GM12878 (cell line): ENCODE measurements at regions not wholly inside any gene's neighbourhood (a gene's known extent, or its start where the extent isn't known, plus 50 kb on each side); places are given as distances from the start of the nearest gene placed in this dataset.

Source experiments
- ATAC-seq: fragments of 200-7000 bp; cut with Tn5 transposase; 3 replicates; pipeline ENCODE4 v1.9.1; 2020; ENCODE audit warnings: mild to moderate bottlenecking, moderate library complexity
- BruUV-seq: library from RNA; stranded (reverse); fragments of 400-500 nt; replicated peaks from 2 replicates; lab custom pipeline; 2021; lab: Mats Ljungman, UMichigan
- CTCF ChIA-PET: fragments of 300-600 bp; sonication (Branson Sonifier 250); formaldehyde crosslinking; extraction: SDS; loops from one replicate; lab custom pipeline; 2021; ENCODE audit warnings: inconsistent platforms; lab: Yijun Ruan, JAX
- POLR2A ChIA-PET: fragments of 350-600 bp; formaldehyde crosslinking; extraction: SDS; loops from one replicate; lab custom pipeline; 2021; ENCODE audit warnings: inconsistent platforms; lab: Charles Lee
- RAD21 ChIA-PET: fragments of 300-600 bp; sonication (Branson Sonifier 250); formaldehyde crosslinking; loops from one replicate; lab custom pipeline; 2023; ENCODE audit warnings: antibody characterized with exemption; ENCODE audit not compliant: unreplicated experiment; lab: Charles Lee
- SMC1A ChIA-PET: fragments of 300-600 bp; sonication (Branson Sonifier 250); formaldehyde crosslinking; loops from one replicate; lab custom pipeline; 2023; ENCODE audit not compliant: unreplicated experiment, uncharacterized antibody; lab: Charles Lee
- DNase-seq: peaks from one replicate; pipeline ENCODE4 v3.0.0-alpha.2; 2011; ENCODE audit warnings: low read depth, low spot score
- FAIRE-seq: peaks from 3 replicates; lab custom pipeline; 2011; peaks lifted over from hg19 to GRCh38; lab: Jason Lieb, UNC
- H2AFZ ChIP-seq: 2 replicates; pipeline ENCODE4 v1.6.0; 2011; ENCODE audit warnings: low read depth, low read length, control low read depth; ENCODE audit not compliant: control insufficient read depth
- H3K27ac ChIP-seq: 2 replicates; pipeline ENCODE4 v1.5.1; 2011; ENCODE audit warnings: control low read depth; ENCODE audit not compliant: control insufficient read depth, insufficient read depth
- H3K27me3 ChIP-seq, 2 experiments: replicated peaks in 1 of 2; 2 replicates each; pipeline versions ENCODE4 v1.6.0 to v1.6.1; 2011; ENCODE audit warnings: low read length in 1 of 2; ENCODE audit not compliant: control insufficient read depth in 2 of 2, insufficient read depth in 2 of 2
- H3K36me3 ChIP-seq, 2 experiments: 2 replicates each; pipeline ENCODE4 v1.5.1; 2011; ENCODE audit warnings: low read length in 1 of 2; ENCODE audit not compliant: control insufficient read depth in 2 of 2, insufficient read depth in 2 of 2
- H3K4me1 ChIP-seq: 2 replicates; pipeline ENCODE4 v1.6.1; 2011; ENCODE audit warnings: mild to moderate bottlenecking, low read length, moderate library complexity, mixed read lengths; ENCODE audit not compliant: control insufficient read depth, insufficient read depth
- H3K4me2 ChIP-seq: 2 replicates; pipeline ENCODE4 v1.6.0; 2011; ENCODE audit warnings: control low read depth; ENCODE audit not compliant: control insufficient read depth, insufficient read depth
- H3K4me3 ChIP-seq: fragments of 200-600 bp; sonication (generic); 2 replicates; pipeline ENCODE4 v1.5.1; 2016
- H3K79me2 ChIP-seq: 2 replicates; pipeline ENCODE4 v1.6.0; 2011; ENCODE audit warnings: low read length; ENCODE audit not compliant: control insufficient read depth, insufficient read depth
- H3K9ac ChIP-seq: 2 replicates; pipeline ENCODE4 v1.8.0; 2011; ENCODE audit warnings: low read length, control low read depth, mixed read lengths; ENCODE audit not compliant: control insufficient read depth, insufficient read depth
- H3K9me3 ChIP-seq: replicated peaks from 3 replicates; pipeline ENCODE4 v1.5.1; 2011; ENCODE audit warnings: mild to moderate bottlenecking, low read length; ENCODE audit not compliant: control insufficient read depth, insufficient read depth
- H4K20me1 ChIP-seq: 2 replicates; pipeline ENCODE4 v1.6.0; 2011; ENCODE audit not compliant: control insufficient read depth, insufficient read depth
- CUX1 ChIP-seq: IDR thresholded peaks from 2 replicates; pipeline ENCODE4 v1.6.1; 2012; ENCODE audit warnings: improper control_type of control experiment, low read depth, low read length; ENCODE audit not compliant: insufficient replicate concordance
- EED ChIP-seq: sonication (generic); IDR thresholded peaks from 2 replicates; pipeline ENCODE4 v1.6.1; 2016; ENCODE audit warnings: antibody characterized with exemption, low read depth
- GATAD2B ChIP-seq: fragments of 450-650 bp; conservative IDR thresholded peaks from 2 replicates; pipeline ENCODE4 v1.6.1; 2017; ENCODE audit warnings: low read depth, mild to moderate bottlenecking, moderate library complexity
- JUND ChIP-seq: IDR thresholded peaks from 2 replicates; pipeline ENCODE4 v1.6.1; 2012; ENCODE audit warnings: low read depth, mild to moderate bottlenecking, low read length, improper control_type of control experiment, moderate library complexity
- MTA3 ChIP-seq: IDR thresholded peaks from 2 replicates; pipeline ENCODE4 v1.6.1; 2012; ENCODE audit warnings: low read length, inconsistent platforms, borderline replicate concordance
- NBN ChIP-seq: fragments of 450-650 bp; IDR thresholded peaks from 2 replicates; pipeline ENCODE4 v1.6.1; 2016
- POLR2AphosphoS5 ChIP-seq: IDR thresholded peaks from 2 replicates; pipeline ENCODE4 v1.6.1; 2011; ENCODE audit warnings: mild to moderate bottlenecking, low read length, inconsistent platforms
- SRF ChIP-seq, 2 experiments: IDR thresholded peaks; 2 replicates each; pipeline ENCODE4 v1.6.1; 2011; ENCODE audit warnings: low read depth in 2 of 2, low read length in 2 of 2, mild to moderate bottlenecking in 1 of 2, moderate library complexity in 1 of 2
- ZBED1 ChIP-seq: IDR thresholded peaks from 2 replicates; pipeline ENCODE4 v1.6.1; 2016; ENCODE audit warnings: borderline replicate concordance
- WGBS: methylation state at CpG from one replicate; pipeline ENCODE4 v1.1.6; 2016; ENCODE audit warnings: low lambda C conversion rate; ENCODE audit not compliant: insufficient replicate concordance, insufficient coverage; ENCODE audit errors: missing lambda C conversion rate; 5-methylcytosine and 5-hydroxymethylcytosine counted together
- in situ Hi-C: fragments of 300-500 bp; cut with MboI; formaldehyde crosslinking; loops from 9 replicates; pipeline ENCODE4 v1.14.3; 2018; ENCODE audit warnings: mixed read lengths
- intact Hi-C: fragments of 100-400 bp; cut with micrococcal nuclease; formaldehyde crosslinking; loops from one replicate; pipeline ENCODE4 v1.14.2; 2022; ENCODE audit not compliant: unreplicated experiment
- TF ChIP-seq, protein P1 (sequence below): fragments of 450-650 bp; IDR thresholded peaks from 2 replicates; pipeline ENCODE4 v1.6.1; 2017; ENCODE audit warnings: mild to moderate bottlenecking

- BruUV-seq, result no TSS peak
- Histone ChIP-seq H3K4me3 (no peak overlapping the region), H3K27me3 (no peaks in the 10 kb centered on the region), H3K9ac (no peak overlapping the region), H2AFZ (no peak overlapping the region), H3K27ac (no peak overlapping the region), H3K79me2 (no peaks in the 10 kb centered on the region), H3K4me2 (no peak overlapping the region), H4K20me1 (no peaks in the 10 kb centered on the region), H3K9me3 (no peaks in the 10 kb centered on the region), H3K36me3 (no peaks in the 10 kb centered on the region), H3K4me1 (no peaks in the 10 kb centered on the region)
- intact Hi-C loops (no loop called here), in situ Hi-C loops (no loop called here)
- DNase-seq (no peak), ATAC-seq (no peak), FAIRE-seq (no peak)
- POLR2A ChIA-PET, result no interaction called here
- CTCF ChIA-PET, result no interaction called here
- SMC1A ChIA-PET, result no interaction called here
- WGBS, result 42% methylated on average over 5 of the region's 5 CpGs
- TF ChIP-seq, protein P1, sequence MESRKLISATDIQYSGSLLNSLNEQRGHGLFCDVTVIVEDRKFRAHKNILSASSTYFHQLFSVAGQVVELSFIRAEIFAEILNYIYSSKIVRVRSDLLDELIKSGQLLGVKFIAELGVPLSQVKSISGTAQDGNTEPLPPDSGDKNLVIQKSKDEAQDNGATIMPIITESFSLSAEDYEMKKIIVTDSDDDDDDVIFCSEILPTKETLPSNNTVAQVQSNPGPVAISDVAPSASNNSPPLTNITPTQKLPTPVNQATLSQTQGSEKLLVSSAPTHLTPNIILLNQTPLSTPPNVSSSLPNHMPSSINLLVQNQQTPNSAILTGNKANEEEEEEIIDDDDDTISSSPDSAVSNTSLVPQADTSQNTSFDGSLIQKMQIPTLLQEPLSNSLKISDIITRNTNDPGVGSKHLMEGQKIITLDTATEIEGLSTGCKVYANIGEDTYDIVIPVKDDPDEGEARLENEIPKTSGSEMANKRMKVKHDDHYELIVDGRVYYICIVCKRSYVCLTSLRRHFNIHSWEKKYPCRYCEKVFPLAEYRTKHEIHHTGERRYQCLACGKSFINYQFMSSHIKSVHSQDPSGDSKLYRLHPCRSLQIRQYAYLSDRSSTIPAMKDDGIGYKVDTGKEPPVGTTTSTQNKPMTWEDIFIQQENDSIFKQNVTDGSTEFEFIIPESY, result no peak
- no peak for TF ChIP-seq POLR2AphosphoS5
- no peak for TF ChIP-seq ZBED1
- TF ChIP-seq GATAD2B, result no peak
- RAD21 ChIA-PET, result no interaction called here
These were observed 821.3 kb upstream of the TYRP1 start for GRCh38 chr9:11871852-11872251.

DNA sequence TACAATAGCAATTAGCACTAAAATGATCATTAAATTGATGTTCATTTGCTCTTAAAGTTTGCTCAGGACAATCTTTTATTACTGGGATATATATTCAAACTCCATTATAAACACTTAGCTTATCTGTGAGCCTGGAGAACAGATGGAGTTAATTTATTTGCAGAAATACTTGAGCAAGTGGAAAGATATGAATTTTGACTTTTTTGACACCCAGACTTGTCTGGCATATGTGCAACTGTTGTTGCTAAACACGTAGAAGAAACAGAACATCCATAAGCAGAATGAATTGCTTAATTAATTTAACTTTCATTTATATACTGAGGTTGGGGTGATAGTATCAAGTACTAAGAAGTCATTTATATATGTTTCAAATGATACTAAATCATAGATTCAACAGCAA lies 820.7 kb upstream of the TYRP1 start:
- no peak overlapping the region for H3K27ac ChIP-seq
- CTCF ChIA-PET, result no interaction called here
- BruUV-seq, result no TSS peak
- SMC1A ChIA-PET, result no interaction called here
- POLR2A ChIA-PET, result no interaction called here
- 0% methylated on average over 1 of the region's 1 CpG for WGBS
- no peaks in the 10 kb centered on the region for H3K36me3 ChIP-seq
- no peaks in the 10 kb centered on the region for H3K4me1 ChIP-seq
- no peak overlapping the region for H3K4me3 ChIP-seq
- RAD21 ChIA-PET, result no interaction called here
- DNase-seq (no peak), ATAC-seq (no peak), FAIRE-seq (no peak)
- H3K79me2 ChIP-seq, result no peaks in the 10 kb centered on the region
- H3K9ac ChIP-seq, result no peak overlapping the region
- H3K4me2 ChIP-seq, result no peak overlapping the region
- intact Hi-C loops, result no loop called here
- in situ Hi-C loops, result no loop called here
- H4K20me1 ChIP-seq, result no peaks in the 10 kb centered on the region
- no peaks in the 10 kb centered on the region for H3K9me3 ChIP-seq
- no peak overlapping the region for H2AFZ ChIP-seq
- no peaks in the 10 kb centered on the region for H3K27me3 ChIP-seq
- no peak for TF ChIP-seq SRF (IDR thresholded peaks at IDR 0.05; ENCODE audit: low read depth in 2 of 2, low read length in 2 of 2)
- TF ChIP-seq EED, result no peak
- no peak for TF ChIP-seq NBN
- TF ChIP-seq MTA3, result no peak
- no peak for TF ChIP-seq JUND
- TF ChIP-seq CUX1, result no peak
